Esophagus (tissue), 2 donors: ENCODE measurements at regions not wholly inside any gene's neighbourhood (a gene's known extent, or its start where the extent isn't known, plus 50 kb on each side); places are given as distances from the start of the nearest gene placed in this dataset.

Experiments used
- H3K27ac ChIP-seq, 2 donors: one replicate each; pipeline ENCODE4 v1.5.1; 2013; ENCODE audit warnings: low read depth in 2 of 2, mild to moderate bottlenecking in 2 of 2, inconsistent platforms in 1 of 2, low read length in 1 of 2, moderate library complexity in 1 of 2
- H3K27me3 ChIP-seq, 2 donors: one replicate each; pipeline ENCODE4 v1.6.1; 2013; ENCODE audit warnings: low read length in 2 of 2, control low read depth in 1 of 2, mild to moderate bottlenecking in 1 of 2; ENCODE audit not compliant: insufficient read depth in 2 of 2, control insufficient read depth in 1 of 2
- H3K36me3 ChIP-seq, 2 donors: one replicate each; pipeline ENCODE4 v1.6.1; 2013; ENCODE audit warnings: low read length in 1 of 2; ENCODE audit not compliant: control insufficient read depth in 2 of 2, insufficient read depth in 2 of 2
- H3K4me1 ChIP-seq, 2 donors: one replicate each; pipeline ENCODE4 v1.6.1; 2013; ENCODE audit warnings: low read length in 1 of 2; ENCODE audit not compliant: control insufficient read depth in 2 of 2, insufficient read depth in 2 of 2
- H3K4me3 ChIP-seq, 2 donors: one replicate each; pipeline ENCODE4 v1.5.1; 2013; ENCODE audit warnings: low read length in 2 of 2, mild to moderate bottlenecking in 2 of 2, low read depth in 1 of 2, moderate library complexity in 1 of 2
- H3K9me3 ChIP-seq, 2 donors: one replicate each; pipeline ENCODE4 v1.6.1; 2013; ENCODE audit warnings: mild to moderate bottlenecking in 2 of 2, low read depth in 1 of 2, low read length in 1 of 2, moderate library complexity in 1 of 2; ENCODE audit not compliant: control insufficient read depth in 2 of 2, insufficient read depth in 1 of 2
- WGBS, 2 donors: extraction: QIAGEN DNeasy Blood & Tissue Kit; methylation state at CpG; one replicate each; pipeline ENCODE4 v1.1.7; 2013; 5-methylcytosine and 5-hydroxymethylcytosine counted together
- donor health status: healthy with polysubstance abuse.
- donor health status: Bipolar disorder and iron deficiency.

GRCh38 chr20:40452758-40453157 lies 236.3 kb downstream of the MAFB start:
- no peaks in the 10 kb centered on the region for H3K4me1 ChIP-seq
- 89% methylated on average over 3 of the region's 3 CpGs for WGBS, 2 donors

DNA sequence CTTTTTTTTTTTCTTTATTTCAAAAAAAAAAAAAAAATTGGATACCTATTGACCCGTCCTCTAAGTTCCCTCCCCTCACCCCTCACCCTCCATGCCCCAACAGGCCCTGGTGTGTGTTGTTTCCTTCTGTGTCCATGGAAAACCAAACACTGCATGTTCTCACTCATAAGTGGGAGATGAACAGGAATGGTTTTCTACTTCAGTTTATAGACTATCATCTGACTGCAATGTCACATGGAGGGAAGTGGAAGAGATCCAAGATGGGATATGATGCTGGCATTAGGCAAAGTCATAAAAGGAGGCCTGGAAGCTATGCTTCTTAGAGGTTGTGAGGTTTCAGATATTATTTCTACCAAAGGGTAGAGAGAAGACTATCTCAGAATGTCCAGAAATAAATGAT lies 237.5 kb downstream of the MAFB start:
- Histone ChIP-seq H3K4me1 (no peaks in the 10 kb centered on the region), H3K9me3 (no peaks in the 10 kb centered on the region), H3K36me3 (no peaks in the 10 kb centered on the region), H3K27me3 (no peaks in the 10 kb centered on the region), H3K27ac (no peak overlapping the region), H3K4me3 (no peak overlapping the region)
- 61 to 87% methylated on average over 1 of the region's 1 CpG for WGBS, 2 donors

More at GRCh38 chr20:40452758-40453157, 236.3 kb downstream of the MAFB start:
- no peak overlapping the region for H3K4me3 ChIP-seq
- H3K9me3 ChIP-seq: no peaks in the 10 kb centered on the region
- no peaks in the 10 kb centered on the region for H3K36me3 ChIP-seq
- H3K27ac ChIP-seq: no peak overlapping the region
- no peaks in the 10 kb centered on the region for H3K27me3 ChIP-seq

DNA sequence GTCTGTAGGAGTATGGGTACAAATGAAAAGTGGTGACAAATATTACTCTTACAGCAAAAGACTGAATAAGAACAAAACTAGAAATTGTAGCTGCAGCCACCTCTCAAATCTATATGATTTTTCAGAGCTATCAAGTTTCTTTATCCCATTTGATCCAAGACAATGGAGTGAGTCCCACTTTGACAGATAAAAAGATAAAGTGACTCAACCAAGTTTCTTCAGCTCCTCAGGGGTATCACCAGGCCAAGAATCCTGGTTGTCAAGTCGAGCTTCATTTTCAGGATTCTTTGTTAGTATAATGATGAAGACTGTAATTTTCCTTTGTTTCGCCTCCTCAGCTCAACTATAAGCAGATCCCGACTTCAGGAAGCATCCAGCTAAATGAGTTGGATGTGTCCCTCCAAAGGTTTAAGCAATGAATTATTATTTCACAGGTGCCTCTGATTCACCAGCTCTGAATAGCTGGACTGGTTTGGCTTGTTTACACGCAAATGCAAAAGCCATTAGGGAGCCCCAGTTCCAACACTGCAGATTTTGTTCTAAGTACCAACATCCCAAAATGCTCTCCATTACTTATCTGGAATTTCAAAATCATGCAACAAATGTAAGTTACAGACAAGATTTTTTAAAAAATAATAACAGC lies 238.9 kb downstream of the MAFB start:
- WGBS, 2 donors: 47 to 60% methylated on average over 4 of the region's 4 CpGs
- Histone ChIP-seq H3K27ac (no peak overlapping the region), H3K36me3 (no peaks in the 10 kb centered on the region), H3K4me3 (no peak overlapping the region), H3K27me3 (no peaks in the 10 kb centered on the region), H3K4me1 (no peaks in the 10 kb centered on the region), H3K9me3 (no peaks in the 10 kb centered on the region)

- no peak overlapping the region for H3K4me3 ChIP-seq
- no peak overlapping the region for H3K27ac ChIP-seq
- 88 to 92% methylated on average over 2 of the region's 2 CpGs for WGBS, 2 donors
- no peaks in the 10 kb centered on the region for H3K9me3 ChIP-seq
- H3K4me1 ChIP-seq: no peaks in the 10 kb centered on the region
- no peaks in the 10 kb centered on the region for H3K36me3 ChIP-seq
- H3K27me3 ChIP-seq: no peaks in the 10 kb centered on the region
Observed at GRCh38 chr20:40449144-40449690, 239.8 kb downstream of the MAFB start.

DNA sequence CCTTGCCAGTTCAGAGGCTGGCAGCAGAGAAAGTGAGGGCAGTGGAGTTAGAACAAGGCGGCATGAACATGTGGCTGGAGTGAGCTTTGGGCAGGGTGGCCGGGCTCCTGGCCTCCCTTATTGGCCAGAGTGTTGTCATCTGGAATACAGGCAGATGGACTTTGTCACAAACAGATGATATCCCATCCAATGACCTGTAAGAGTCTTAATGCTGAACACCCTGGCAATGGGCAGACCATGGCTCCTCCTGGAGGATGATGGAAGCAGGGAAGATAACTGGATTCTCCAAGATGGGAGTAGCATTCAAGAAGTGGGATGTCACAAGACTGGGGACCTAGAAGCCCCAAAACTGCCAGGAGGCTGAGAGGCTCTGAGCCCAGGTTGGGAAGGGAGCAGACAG lies 242.1 kb downstream of the MAFB start:
- Histone ChIP-seq H3K27ac (no peak overlapping the region), H3K4me3 (no peak overlapping the region), H3K4me1 (peaks cover 0 to 5% of the 10 kb centered on the region in 2 donors), H3K36me3 (no peaks in the 10 kb centered on the region), H3K27me3 (no peaks in the 10 kb centered on the region), H3K9me3 (no peaks in the 10 kb centered on the region)
- 72 to 88% methylated on average over 2 of the region's 2 CpGs for WGBS, 2 donors

- no peaks in the 10 kb centered on the region for H3K36me3 ChIP-seq
- H3K4me1 ChIP-seq: peaks cover 0 to 5% of the 10 kb centered on the region in 2 donors
- no peak overlapping the region for H3K4me3 ChIP-seq
- H3K27me3 ChIP-seq: no peaks in the 10 kb centered on the region
- H3K9me3 ChIP-seq: no peaks in the 10 kb centered on the region
- H3K27ac ChIP-seq: no peak overlapping the region
- WGBS, 2 donors: 89 to 93% methylated on average over 8 of the region's 8 CpGs
Observed at GRCh38 chr20:40444516-40444915, 244.5 kb downstream of the MAFB start.

GRCh38 chr20:40443753-40444152 lies 245.3 kb downstream of the MAFB start:
- 64 to 78% methylated on average over 5 of the region's 5 CpGs for WGBS, 2 donors
- peaks cover 0 to 5% of the 10 kb centered on the region in 2 donors for H3K4me1 ChIP-seq
- H3K4me3 ChIP-seq: no peak overlapping the region
- H3K27ac ChIP-seq: no peak overlapping the region
- H3K9me3 ChIP-seq: no peaks in the 10 kb centered on the region
- no peaks in the 10 kb centered on the region for H3K36me3 ChIP-seq
- H3K27me3 ChIP-seq: no peaks in the 10 kb centered on the region

- Histone ChIP-seq H3K4me3 (no peak overlapping the region), H3K9me3 (no peaks in the 10 kb centered on the region), H3K36me3 (no peaks in the 10 kb centered on the region)
Observed at GRCh38 chr20:40442181-40442963, 246.7 kb downstream of the MAFB start.

GRCh38 chr20:40441771-40442170 lies 247.3 kb downstream of the MAFB start:
- no peaks in the 10 kb centered on the region for H3K9me3 ChIP-seq
- H3K4me1 ChIP-seq: peaks cover 0 to 5% of the 10 kb centered on the region in 2 donors
- H3K27ac ChIP-seq: no peak overlapping the region
- H3K36me3 ChIP-seq: no peaks in the 10 kb centered on the region
- 83 to 86% methylated on average over 3 of the region's 3 CpGs for WGBS, 2 donors
- H3K27me3 ChIP-seq: no peaks in the 10 kb centered on the region
- no peak overlapping the region for H3K4me3 ChIP-seq

More at GRCh38 chr20:40442181-40442963, 246.7 kb downstream of the MAFB start:
- Histone ChIP-seq H3K27me3 (no peaks in the 10 kb centered on the region), H3K4me1 (peaks cover 0 to 5% of the 10 kb centered on the region in 2 donors), H3K27ac (no peak overlapping the region)
- 40 to 67% methylated on average over 8 of the region's 8 CpGs for WGBS, 2 donors
